ENCODE measurements at regions not wholly inside any gene's neighbourhood (a gene's known extent, or its start where the extent isn't known, plus 50 kb on each side); places are given as distances from the start of the nearest gene placed in this dataset.

DNA sequence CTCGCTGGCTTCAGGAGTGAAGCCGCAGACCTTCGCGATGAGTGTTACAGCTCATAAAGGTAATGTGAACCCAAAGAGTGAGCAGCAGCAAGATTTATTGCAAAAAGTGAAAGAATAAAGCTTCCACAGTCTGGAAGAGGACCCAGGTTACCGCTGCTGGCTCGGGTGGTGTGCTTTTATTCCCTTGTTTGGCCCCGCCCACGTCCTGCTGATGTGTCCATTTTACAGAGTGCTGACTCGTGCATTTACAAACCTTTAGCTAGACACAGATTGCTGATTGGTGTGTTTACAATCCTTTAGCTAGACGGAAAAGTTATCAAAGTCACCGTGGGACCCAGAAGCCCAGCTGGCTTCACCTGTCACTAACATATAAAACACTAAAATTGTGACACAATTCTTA lies 1464.5 kb downstream of the ZPLD1 start:
- no peak overlapping the region for H3K4me3 ChIP-seq (ENCODE audit: low read length)
- WGBS (ENCODE audit: insufficient coverage), result 74% methylated on average over 9 of the region's 11 CpGs
- H3K27me3 Mint-ChIP-seq (ENCODE audit: low read depth in 2 of 2), result no peaks in the 10 kb centered on the region
- no peaks in the 10 kb centered on the region for H3K27me3 ChIP-seq (ENCODE audit: control insufficient read depth, insufficient read depth, low read length)
- DNase-seq (no peak), ATAC-seq (no peak)
- no peaks in the 10 kb centered on the region for H3K36me3 ChIP-seq (ENCODE audit: control insufficient read depth, insufficient read depth, low read length)
- TF ChIP-seq, protein P1, sequence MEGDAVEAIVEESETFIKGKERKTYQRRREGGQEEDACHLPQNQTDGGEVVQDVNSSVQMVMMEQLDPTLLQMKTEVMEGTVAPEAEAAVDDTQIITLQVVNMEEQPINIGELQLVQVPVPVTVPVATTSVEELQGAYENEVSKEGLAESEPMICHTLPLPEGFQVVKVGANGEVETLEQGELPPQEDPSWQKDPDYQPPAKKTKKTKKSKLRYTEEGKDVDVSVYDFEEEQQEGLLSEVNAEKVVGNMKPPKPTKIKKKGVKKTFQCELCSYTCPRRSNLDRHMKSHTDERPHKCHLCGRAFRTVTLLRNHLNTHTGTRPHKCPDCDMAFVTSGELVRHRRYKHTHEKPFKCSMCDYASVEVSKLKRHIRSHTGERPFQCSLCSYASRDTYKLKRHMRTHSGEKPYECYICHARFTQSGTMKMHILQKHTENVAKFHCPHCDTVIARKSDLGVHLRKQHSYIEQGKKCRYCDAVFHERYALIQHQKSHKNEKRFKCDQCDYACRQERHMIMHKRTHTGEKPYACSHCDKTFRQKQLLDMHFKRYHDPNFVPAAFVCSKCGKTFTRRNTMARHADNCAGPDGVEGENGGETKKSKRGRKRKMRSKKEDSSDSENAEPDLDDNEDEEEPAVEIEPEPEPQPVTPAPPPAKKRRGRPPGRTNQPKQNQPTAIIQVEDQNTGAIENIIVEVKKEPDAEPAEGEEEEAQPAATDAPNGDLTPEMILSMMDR (IDR thresholded peaks at IDR 0.05), result no peak
- intact Hi-C loops (cut with micrococcal nuclease), result no loop called here
- no peaks in the 10 kb centered on the region for H3K4me1 Mint-ChIP-seq
- peaks cover 13 to 24% of the 10 kb centered on the region in 2 donors for H3K9me3 Mint-ChIP-seq
- H3K4me1 ChIP-seq (ENCODE audit: control insufficient read depth, insufficient read depth, low read length), result no peaks in the 10 kb centered on the region
- H3K4me3 Mint-ChIP-seq, result no peak overlapping the region
- no peaks in the 10 kb centered on the region for H3K9me3 ChIP-seq (ENCODE audit: control insufficient read depth, insufficient read depth, low read length)
- H3K27ac Mint-ChIP-seq, result no peak overlapping the region
- no peak overlapping the region for H3K27ac ChIP-seq (ENCODE audit: low read length)
- no peaks in the 10 kb centered on the region for H3K36me3 Mint-ChIP-seq

DNA sequence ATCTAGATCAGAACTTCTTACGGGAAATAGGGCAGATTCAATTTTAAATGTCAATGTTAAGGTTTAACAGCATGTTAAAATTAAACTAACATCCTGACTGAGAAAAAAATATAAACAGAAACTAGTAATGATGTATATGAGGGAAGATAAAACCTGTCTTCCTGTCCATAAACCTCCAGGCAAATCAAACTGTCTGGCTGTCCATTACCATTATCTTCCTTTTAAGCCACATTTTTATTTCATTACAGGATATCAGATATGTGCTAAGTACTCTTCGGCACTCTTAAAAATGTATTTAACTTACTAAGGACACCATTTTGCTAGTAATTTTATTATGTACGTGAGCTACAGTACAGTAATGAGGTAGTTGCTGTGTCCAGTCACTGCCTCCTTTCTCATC lies 1461.7 kb upstream of the ALCAM start:
- intact Hi-C loops (cut with micrococcal nuclease), result no loop called here
- TF ChIP-seq, protein P1 (IDR thresholded peaks at IDR 0.05), result no peak
- DNase-seq, result no peak
- Mint-ChIP-seq H3K9me3 (peaks cover 12 to 25% of the 10 kb centered on the region in 2 donors), H3K27ac (no peak overlapping the region), H3K36me3 (no peaks in the 10 kb centered on the region), H3K27me3 (ENCODE audit: low read depth in 2 of 2) (no peaks in the 10 kb centered on the region), H3K4me3 (no peak overlapping the region), H3K4me1 (no peaks in the 10 kb centered on the region)
- WGBS (ENCODE audit: insufficient coverage), result 75% methylated on average over 1 of the region's 3 CpGs
- Histone ChIP-seq H3K4me1 (ENCODE audit: control insufficient read depth, insufficient read depth, low read length) (no peaks in the 10 kb centered on the region), H3K4me3 (ENCODE audit: low read length) (no peak overlapping the region), H3K27ac (ENCODE audit: low read length) (no peak overlapping the region), H3K9me3 (ENCODE audit: control insufficient read depth, insufficient read depth, low read length) (no peaks in the 10 kb centered on the region), H3K27me3 (ENCODE audit: control insufficient read depth, insufficient read depth, low read length) (no peaks in the 10 kb centered on the region), H3K36me3 (ENCODE audit: control insufficient read depth, insufficient read depth, low read length) (no peaks in the 10 kb centered on the region)
- no peak for ATAC-seq

DNA sequence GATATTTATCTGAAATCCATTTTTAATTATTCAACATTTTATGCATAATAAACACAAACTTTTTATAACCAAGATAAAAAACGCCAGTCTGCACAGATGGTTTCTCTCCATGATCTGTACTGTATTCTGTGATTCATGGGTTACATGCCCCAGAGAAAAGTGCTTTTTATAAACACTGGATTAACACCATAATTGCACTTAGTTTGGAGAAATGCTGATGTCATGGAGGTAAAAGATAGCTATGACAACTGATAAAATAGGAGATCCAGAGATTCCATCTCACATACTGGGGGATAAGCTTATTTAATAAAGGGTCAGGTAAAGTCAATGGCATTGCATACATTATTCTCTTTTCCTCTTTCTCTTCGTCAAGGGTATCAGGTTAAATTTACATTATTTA lies 1460.4 kb upstream of the ALCAM start:
- ATAC-seq (no peak), DNase-seq (no peak)
- H3K4me3 ChIP-seq (ENCODE audit: low read length), result no peak overlapping the region
- no peaks in the 10 kb centered on the region for H3K9me3 ChIP-seq (ENCODE audit: control insufficient read depth, insufficient read depth, low read length)
- H3K36me3 ChIP-seq (ENCODE audit: control insufficient read depth, insufficient read depth, low read length), result no peaks in the 10 kb centered on the region
- H3K4me1 ChIP-seq (ENCODE audit: control insufficient read depth, insufficient read depth, low read length), result no peaks in the 10 kb centered on the region
- intact Hi-C loops (cut with micrococcal nuclease), result no loop called here
- H3K27me3 ChIP-seq (ENCODE audit: control insufficient read depth, insufficient read depth, low read length), result no peaks in the 10 kb centered on the region
- peaks cover 12 to 26% of the 10 kb centered on the region in 2 donors for H3K9me3 Mint-ChIP-seq
- no peak overlapping the region for H3K27ac ChIP-seq (ENCODE audit: low read length)
- no peaks in the 10 kb centered on the region for H3K4me1 Mint-ChIP-seq
- TF ChIP-seq, protein P1 (IDR thresholded peaks at IDR 0.05), result no peak
- H3K27me3 Mint-ChIP-seq (ENCODE audit: low read depth in 2 of 2), result no peaks in the 10 kb centered on the region
- 83% methylated on average over 1 of the region's 2 CpGs for WGBS (ENCODE audit: insufficient coverage)
- no peak overlapping the region for H3K27ac Mint-ChIP-seq
- H3K36me3 Mint-ChIP-seq, result no peaks in the 10 kb centered on the region
- H3K4me3 Mint-ChIP-seq, result no peak overlapping the region

DNA sequence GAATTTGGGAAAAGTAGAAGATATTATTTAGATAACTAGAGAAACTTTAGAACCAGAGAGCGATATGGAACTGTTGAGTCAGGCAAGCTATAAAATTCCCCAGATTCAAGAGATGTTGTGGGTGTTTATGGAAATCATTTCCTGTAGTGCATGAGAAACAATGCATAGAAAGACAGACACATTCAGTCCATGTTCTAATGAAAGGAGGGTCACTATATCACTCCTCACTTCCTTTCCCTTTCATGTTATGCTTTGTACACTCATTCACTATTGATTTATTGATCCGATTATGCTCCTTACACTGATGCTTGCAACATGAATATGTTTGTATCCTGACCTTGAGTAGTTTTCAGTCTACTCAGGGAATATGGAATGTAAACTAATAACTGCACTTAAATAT lies 1459.9 kb upstream of the ALCAM start:
- no peaks in the 10 kb centered on the region for H3K4me1 Mint-ChIP-seq
- WGBS (ENCODE audit: insufficient coverage), result 80% methylated on average over 1 of the region's 2 CpGs

More for the DNA sequence above, 1459.9 kb upstream of the ALCAM start:
- intact Hi-C loops (cut with micrococcal nuclease), result no loop called here
- no peak overlapping the region for H3K4me3 ChIP-seq (ENCODE audit: low read length)
- H3K36me3 ChIP-seq (ENCODE audit: control insufficient read depth, insufficient read depth, low read length), result no peaks in the 10 kb centered on the region
- peaks cover 11 to 23% of the 10 kb centered on the region in 2 donors for H3K9me3 Mint-ChIP-seq
- no peak overlapping the region for H3K4me3 Mint-ChIP-seq
- H3K27me3 ChIP-seq (ENCODE audit: control insufficient read depth, insufficient read depth, low read length), result no peaks in the 10 kb centered on the region
- ATAC-seq (no peak), DNase-seq (no peak)
- H3K4me1 ChIP-seq (ENCODE audit: control insufficient read depth, insufficient read depth, low read length), result no peaks in the 10 kb centered on the region
- H3K27ac ChIP-seq (ENCODE audit: low read length), result no peak overlapping the region
- no peaks in the 10 kb centered on the region for H3K36me3 Mint-ChIP-seq
- no peak overlapping the region for H3K27ac Mint-ChIP-seq
- no peaks in the 10 kb centered on the region for H3K27me3 Mint-ChIP-seq (ENCODE audit: low read depth in 2 of 2)
- TF ChIP-seq, protein P1 (IDR thresholded peaks at IDR 0.05), result no peak
- no peaks in the 10 kb centered on the region for H3K9me3 ChIP-seq (ENCODE audit: control insufficient read depth, insufficient read depth, low read length)
